Activated CD4-positive, alpha-beta T cell treated with anti-CD3 and anti-CD28 coated beads, Interleukin-2, amount 10 ng/mL, durations not matched to agents 24 days and 14 days (primary cell): ENCODE measurements at regions not wholly inside any gene's neighbourhood (a gene's known extent, or its start where the extent isn't known, plus 50 kb on each side); places are given as distances from the start of the nearest gene placed in this dataset.
A peak's percentile ranks its signal among the peaks of the same experiment; 100 is the strongest.

Experiments
- DNase-seq: peaks from one replicate; pipeline ENCODE4 v3.0.0; 2022
- H3K27ac Mint-ChIP-seq: one replicate; pipeline ENCODE4 v1.8.0; 2022; ENCODE audit warnings: mild to moderate bottlenecking, mixed read lengths
- H3K27me3 Mint-ChIP-seq: one replicate; pipeline ENCODE4 v1.8.0; 2022; ENCODE audit warnings: mixed read lengths
- H3K36me3 Mint-ChIP-seq: one replicate; pipeline ENCODE4 v1.8.0; 2022; ENCODE audit warnings: low read depth, mild to moderate bottlenecking, mixed read lengths
- H3K4me1 Mint-ChIP-seq: one replicate; pipeline ENCODE4 v1.8.0; 2021; ENCODE audit warnings: mixed read lengths
- H3K4me3 Mint-ChIP-seq: one replicate; pipeline ENCODE4 v1.8.0; 2022; ENCODE audit warnings: mild to moderate bottlenecking, moderate library complexity, mixed read lengths
- H3K9me3 Mint-ChIP-seq: one replicate; pipeline ENCODE4 v1.8.0; 2021; ENCODE audit warnings: mixed read lengths
- intact Hi-C: fragments of 100-400 bp; cut with micrococcal nuclease; formaldehyde crosslinking; loops from one replicate; pipeline ENCODE4 v1.15.1; 2023

GRCh38 chr12:111287125-111287900, 81.6 kb downstream of the PHETA1 start:
- Mint-ChIP-seq H3K27ac (no peak overlapping the region), H3K27me3 (no peaks in the 10 kb centered on the region), H3K4me3 (no peak overlapping the region), H3K36me3 (no peaks in the 10 kb centered on the region), H3K9me3 (no peaks in the 10 kb centered on the region), H3K4me1 (no peaks in the 10 kb centered on the region)
- DNase-seq: no peak
- intact Hi-C loops: no loop called here

GRCh38 chr12:111285200-111285599, 83.7 kb downstream of the PHETA1 start:
- H3K9me3 Mint-ChIP-seq: no peaks in the 10 kb centered on the region
- DNase-seq: no peak
- no peaks in the 10 kb centered on the region for H3K4me1 Mint-ChIP-seq
- H3K4me3 Mint-ChIP-seq: no peak overlapping the region
- no peaks in the 10 kb centered on the region for H3K36me3 Mint-ChIP-seq
- intact Hi-C loops: no loop called here
- no peak overlapping the region for H3K27ac Mint-ChIP-seq
- H3K27me3 Mint-ChIP-seq: no peaks in the 10 kb centered on the region

- Mint-ChIP-seq H3K9me3 (no peaks in the 10 kb centered on the region), H3K4me3 (no peak overlapping the region), H3K27ac (no peak overlapping the region), H3K4me1 (no peaks in the 10 kb centered on the region), H3K36me3 (no peaks in the 10 kb centered on the region), H3K27me3 (no peaks in the 10 kb centered on the region)
- intact Hi-C loops: no loop called here
- DNase-seq: no peak
Observed at GRCh38 chr12:111284709-111285108, 84.2 kb downstream of the PHETA1 start.

GRCh38 chr12:111283966-111284365, 84.9 kb downstream of the PHETA1 start:
- no peaks in the 10 kb centered on the region for H3K9me3 Mint-ChIP-seq
- no peaks in the 10 kb centered on the region for H3K27me3 Mint-ChIP-seq
- H3K4me1 Mint-ChIP-seq: no peaks in the 10 kb centered on the region
- intact Hi-C loops: no loop called here
- no peak overlapping the region for H3K27ac Mint-ChIP-seq
- H3K36me3 Mint-ChIP-seq: no peaks in the 10 kb centered on the region
- DNase-seq: no peak
- no peak overlapping the region for H3K4me3 Mint-ChIP-seq

- Mint-ChIP-seq H3K27me3 (no peaks in the 10 kb centered on the region), H3K4me1 (no peaks in the 10 kb centered on the region), H3K27ac (no peak overlapping the region), H3K36me3 (no peaks in the 10 kb centered on the region), H3K4me3 (no peak overlapping the region), H3K9me3 (no peaks in the 10 kb centered on the region)
- DNase-seq: no peak
- intact Hi-C loops: no loop called here
Observed at GRCh38 chr12:111283521-111283920, 85.4 kb downstream of the PHETA1 start.

GRCh38 chr12:111277570-111277969, 91.3 kb downstream of the PHETA1 start:
- no peaks in the 10 kb centered on the region for H3K27me3 Mint-ChIP-seq
- intact Hi-C loops: no loop called here
- no peak overlapping the region for H3K27ac Mint-ChIP-seq
- no peaks in the 10 kb centered on the region for H3K9me3 Mint-ChIP-seq
- H3K4me3 Mint-ChIP-seq: no peak overlapping the region
- no peaks in the 10 kb centered on the region for H3K4me1 Mint-ChIP-seq
- DNase-seq: no peak
- H3K36me3 Mint-ChIP-seq: no peaks in the 10 kb centered on the region

- Mint-ChIP-seq H3K4me1 (no peaks in the 10 kb centered on the region), H3K36me3 (no peaks in the 10 kb centered on the region)
- intact Hi-C loops: no loop called here
Observed at GRCh38 chr12:111276146-111276545, 92.7 kb downstream of the PHETA1 start.

GRCh38 chr12:111275308-111275707, 93.6 kb downstream of the PHETA1 start:
- H3K36me3 Mint-ChIP-seq: no peaks in the 10 kb centered on the region
- H3K27ac Mint-ChIP-seq: no peak overlapping the region
- no peaks in the 10 kb centered on the region for H3K9me3 Mint-ChIP-seq
- intact Hi-C loops: no loop called here
- no peaks in the 10 kb centered on the region for H3K4me1 Mint-ChIP-seq
- H3K27me3 Mint-ChIP-seq: peaks cover 5% of the 10 kb centered on the region
- DNase-seq: no peak
- H3K4me3 Mint-ChIP-seq: no peak overlapping the region

More at GRCh38 chr12:111276146-111276545, 92.7 kb downstream of the PHETA1 start:
- no peak overlapping the region for H3K27ac Mint-ChIP-seq
- no peaks in the 10 kb centered on the region for H3K9me3 Mint-ChIP-seq
- no peak for DNase-seq
- H3K27me3 Mint-ChIP-seq: peaks cover 3% of the 10 kb centered on the region
- no peak overlapping the region for H3K4me3 Mint-ChIP-seq

- no peaks in the 10 kb centered on the region for H3K36me3 Mint-ChIP-seq
- H3K27ac Mint-ChIP-seq: no peak overlapping the region
- H3K4me3 Mint-ChIP-seq: no peak overlapping the region
- no peaks in the 10 kb centered on the region for H3K9me3 Mint-ChIP-seq
- intact Hi-C loops: no loop called here
- H3K27me3 Mint-ChIP-seq: peaks cover 5% of the 10 kb centered on the region
- no peaks in the 10 kb centered on the region for H3K4me1 Mint-ChIP-seq
- DNase-seq: no peak
Observed at GRCh38 chr12:111274777-111275176, 94.1 kb downstream of the PHETA1 start.

GRCh38 chr12:111271674-111272418, 97.0 kb downstream of the PHETA1 start:
- H3K4me3 Mint-ChIP-seq: no peak overlapping the region
- no peaks in the 10 kb centered on the region for H3K36me3 Mint-ChIP-seq
- no peak overlapping the region for H3K27ac Mint-ChIP-seq
- intact Hi-C loops: no loop called here
- no peaks in the 10 kb centered on the region for H3K9me3 Mint-ChIP-seq
- H3K4me1 Mint-ChIP-seq: no peaks in the 10 kb centered on the region
- no peak for DNase-seq
- peaks cover 5% of the 10 kb centered on the region for H3K27me3 Mint-ChIP-seq

- Mint-ChIP-seq H3K9me3 (no peaks in the 10 kb centered on the region), H3K27me3 (peaks cover 5% of the 10 kb centered on the region), H3K27ac (no peak overlapping the region), H3K4me3 (no peak overlapping the region), H3K4me1 (no peaks in the 10 kb centered on the region), H3K36me3 (no peaks in the 10 kb centered on the region)
- intact Hi-C loops: no loop called here
- no peak for DNase-seq
Observed at GRCh38 chr12:111270774-111271173, 98.1 kb downstream of the PHETA1 start.

GRCh38 chr12:111270239-111270638, 98.7 kb downstream of the PHETA1 start:
- Mint-ChIP-seq H3K9me3 (no peaks in the 10 kb centered on the region), H3K27me3 (peaks cover 5% of the 10 kb centered on the region), H3K36me3 (no peaks in the 10 kb centered on the region), H3K27ac (no peak overlapping the region), H3K4me1 (no peaks in the 10 kb centered on the region), H3K4me3 (no peak overlapping the region)
- intact Hi-C loops: no loop called here
- no peak for DNase-seq

- H3K36me3 Mint-ChIP-seq: no peaks in the 10 kb centered on the region
- no peak overlapping the region for H3K4me3 Mint-ChIP-seq
- intact Hi-C loops: no loop called here
- H3K9me3 Mint-ChIP-seq: no peaks in the 10 kb centered on the region
- peaks cover 5% of the 10 kb centered on the region for H3K27me3 Mint-ChIP-seq
- H3K27ac Mint-ChIP-seq: no peak overlapping the region
- H3K4me1 Mint-ChIP-seq: no peaks in the 10 kb centered on the region
- DNase-seq: no peak
Observed at GRCh38 chr12:111269718-111270117, 99.2 kb downstream of the PHETA1 start.

GRCh38 chr12:111268738-111269572, 99.9 kb downstream of the PHETA1 start:
- no peak overlapping the region for H3K27ac Mint-ChIP-seq
- H3K9me3 Mint-ChIP-seq: no peaks in the 10 kb centered on the region
- no peaks in the 10 kb centered on the region for H3K4me1 Mint-ChIP-seq
- no peaks in the 10 kb centered on the region for H3K36me3 Mint-ChIP-seq
- intact Hi-C loops: no loop called here
- DNase-seq: peak; percentile 70
- H3K27me3 Mint-ChIP-seq: peaks cover 5% of the 10 kb centered on the region
- H3K4me3 Mint-ChIP-seq: no peak overlapping the region
